Small intestine (tissue), 7 donors: ENCODE measurements at regions not wholly inside any gene's neighbourhood (a gene's known extent, or its start where the extent isn't known, plus 50 kb on each side); places are given as distances from the start of the nearest gene placed in this dataset.

Source experiments
- DNase-seq, 2 donors: peaks; one replicate each; pipeline versions ENCODE4 v3.0.0 to v3.0.0-alpha.2; 2013
- FAIRE-seq: peaks from 2 replicates; lab custom pipeline; 2012; peaks lifted over from hg19 to GRCh38; lab: Jason Lieb, UNC
- H3K27ac ChIP-seq, 3 donors: one replicate each; pipeline ENCODE4 v1.5.1; 2013; ENCODE audit warnings: low read length in 2 of 3, mild to moderate bottlenecking in 2 of 3, control low read depth in 1 of 3, inconsistent platforms in 1 of 3, low read depth in 1 of 3, moderate library complexity in 1 of 3
- H3K27me3 ChIP-seq, 3 donors: one replicate each; pipeline ENCODE4 v1.6.1; 2013; ENCODE audit warnings: low read length in 3 of 3, inconsistent platforms in 1 of 3; ENCODE audit not compliant: control insufficient read depth in 3 of 3, insufficient read depth in 3 of 3
- H3K36me3 ChIP-seq, 3 donors: one replicate each; pipeline ENCODE4 v1.6.1; 2013; ENCODE audit warnings: low read length in 3 of 3, inconsistent platforms in 1 of 3, low read depth in 1 of 3, mild to moderate bottlenecking in 1 of 3, moderate library complexity in 1 of 3; ENCODE audit not compliant: control insufficient read depth in 3 of 3, insufficient read depth in 2 of 3
- H3K4me1 ChIP-seq, 3 donors: one replicate each; pipeline ENCODE4 v1.6.1; 2013; ENCODE audit warnings: low read length in 2 of 3, inconsistent platforms in 1 of 3, low read depth in 1 of 3, mild to moderate bottlenecking in 1 of 3, moderate library complexity in 1 of 3; ENCODE audit not compliant: control insufficient read depth in 3 of 3, insufficient read depth in 2 of 3
- H3K4me3 ChIP-seq, 3 donors: one replicate each; pipeline ENCODE4 v1.5.1; 2013; ENCODE audit warnings: low read length in 3 of 3, control low read depth in 1 of 3, inconsistent platforms in 1 of 3, low read depth in 1 of 3, mild to moderate bottlenecking in 1 of 3, moderate library complexity in 1 of 3
- H3K9me3 ChIP-seq, 2 donors: one replicate each; pipeline ENCODE4 v1.6.1; 2013; ENCODE audit warnings: low read depth in 1 of 2, low read length in 1 of 2; ENCODE audit not compliant: control insufficient read depth in 2 of 2, insufficient read depth in 1 of 2
- WGBS, 3 donors: extraction: QIAGEN DNeasy Blood & Tissue Kit; methylation state at CpG; one replicate each; pipeline ENCODE4 v1.1.7; 2013; 5-methylcytosine and 5-hydroxymethylcytosine counted together
- donor health status: healthy with polysubstance abuse.
- donor health status: control.
- donor health status: control.
- donor health status: Bipolar disorder and iron deficiency.
- donor health status: healthy.

DNA sequence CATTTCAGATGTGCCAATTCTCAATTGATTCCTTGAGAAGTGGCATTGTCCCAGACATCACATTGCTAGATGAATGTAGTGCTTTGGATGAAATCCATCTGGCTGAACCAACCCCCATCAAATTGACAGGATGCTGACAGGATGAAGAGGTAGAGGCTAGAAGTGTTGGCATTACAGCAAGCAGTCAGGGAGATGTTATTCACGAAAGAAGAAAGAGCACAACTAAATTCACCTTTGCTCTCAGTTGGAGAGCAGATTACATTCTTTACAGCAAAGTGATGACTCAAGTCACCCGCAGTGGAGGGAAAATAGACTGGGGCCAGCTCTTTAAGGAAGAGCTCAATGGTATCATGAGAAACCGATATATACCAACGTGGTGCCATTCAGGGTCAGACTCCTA lies 259.6 kb downstream of the C4orf33 start:
- H3K4me1 ChIP-seq, result no peaks in the 10 kb centered on the region
- no peaks in the 10 kb centered on the region for H3K36me3 ChIP-seq
- no peak overlapping the region for H3K27ac ChIP-seq
- 35 to 61% (median 41%) methylated on average over 4 of the region's 4 CpGs for WGBS, 3 donors
- H3K9me3 ChIP-seq, result no peaks in the 10 kb centered on the region
- peak; percentile 11 to 13 for DNase-seq
- no peak for FAIRE-seq
- H3K4me3 ChIP-seq, result no peak overlapping the region
- H3K27me3 ChIP-seq, result peaks cover 0 to 2% (median 0%) of the 10 kb centered on the region in 3 donors

DNA sequence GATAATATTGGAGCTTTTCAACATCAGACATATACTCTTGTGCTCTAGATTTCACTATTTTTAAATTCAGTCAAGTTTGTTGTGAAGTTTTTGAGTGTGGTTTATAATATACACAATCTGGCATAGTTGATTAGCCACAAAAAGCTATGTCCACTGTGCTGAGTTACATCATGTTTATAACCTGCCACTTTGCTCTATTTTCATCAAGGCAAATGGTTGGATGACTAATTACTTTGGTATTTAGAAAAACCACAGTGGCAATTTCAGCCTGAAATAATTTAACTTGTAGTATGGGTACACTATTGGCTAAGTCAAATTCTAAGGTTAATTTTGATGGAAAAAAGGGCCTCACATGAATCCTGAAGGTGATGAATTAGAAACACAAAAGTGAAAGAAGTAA lies 262.6 kb downstream of the C4orf33 start:
- Histone ChIP-seq H3K36me3 (no peaks in the 10 kb centered on the region), H3K9me3 (no peaks in the 10 kb centered on the region), H3K4me3 (no peak overlapping the region), H3K27me3 (peaks cover 0 to 2% (median 0%) of the 10 kb centered on the region in 3 donors), H3K4me1 (no peaks in the 10 kb centered on the region), H3K27ac (no peak overlapping the region)
- FAIRE-seq (no peak), DNase-seq (no peak)

DNA sequence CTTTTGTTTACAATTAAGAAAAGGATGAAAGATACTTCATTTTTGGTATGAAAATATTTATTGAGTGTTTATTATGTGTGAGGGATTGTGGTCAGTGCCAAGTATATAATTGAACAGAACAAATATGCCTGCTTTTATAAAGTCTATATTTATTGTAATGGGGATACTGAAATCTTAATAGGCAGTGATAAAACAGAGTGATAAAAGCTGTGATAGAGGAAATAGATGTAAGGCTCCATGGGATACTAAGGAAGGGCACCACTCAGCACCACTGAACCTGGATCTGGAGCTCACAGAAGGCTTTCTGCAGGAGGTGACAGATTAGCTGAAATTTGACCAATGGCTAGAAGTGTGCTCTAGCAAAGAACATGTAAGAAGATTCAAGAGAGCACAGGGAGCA lies 263.5 kb downstream of the C4orf33 start:
- Histone ChIP-seq H3K27me3 (peaks cover 0 to 2% (median 0%) of the 10 kb centered on the region in 3 donors), H3K4me3 (no peak overlapping the region), H3K36me3 (no peaks in the 10 kb centered on the region), H3K9me3 (no peaks in the 10 kb centered on the region), H3K27ac (no peak overlapping the region), H3K4me1 (no peaks in the 10 kb centered on the region)
- no peak for DNase-seq
- FAIRE-seq, result no peak

DNA sequence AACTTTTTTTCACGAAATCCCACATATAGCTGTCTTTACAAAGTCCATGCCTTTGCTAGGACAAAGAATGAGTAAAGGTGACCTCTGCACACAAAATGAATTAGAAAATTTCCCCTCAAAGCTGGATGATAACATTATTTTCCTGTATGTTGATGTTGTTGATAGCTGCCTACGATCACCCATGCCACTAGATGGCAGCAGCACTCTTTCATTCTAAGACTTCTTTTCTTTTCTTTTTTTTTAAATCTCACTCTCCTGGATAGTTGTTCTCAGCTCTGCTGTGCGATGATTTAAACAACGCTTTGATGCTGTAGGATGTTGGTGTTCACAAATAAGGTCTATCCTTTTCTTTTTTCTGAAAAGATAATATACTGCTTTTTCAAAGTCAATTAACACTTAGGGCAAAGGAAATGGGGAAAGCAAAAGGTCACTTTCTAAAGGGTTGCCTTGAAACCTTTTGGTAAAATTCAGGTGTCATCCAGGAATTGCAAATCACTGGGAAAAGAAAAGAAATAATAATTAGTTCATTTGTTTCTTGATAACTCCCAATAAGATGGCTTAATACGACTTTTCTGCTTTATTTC lies 266.8 kb downstream of the C4orf33 start:
- no peaks in the 10 kb centered on the region for H3K36me3 ChIP-seq
- WGBS, 3 donors, result 7 to 14% (median 11%) methylated on average over 5 of the region's 5 CpGs
- FAIRE-seq, result no peak

DNA sequence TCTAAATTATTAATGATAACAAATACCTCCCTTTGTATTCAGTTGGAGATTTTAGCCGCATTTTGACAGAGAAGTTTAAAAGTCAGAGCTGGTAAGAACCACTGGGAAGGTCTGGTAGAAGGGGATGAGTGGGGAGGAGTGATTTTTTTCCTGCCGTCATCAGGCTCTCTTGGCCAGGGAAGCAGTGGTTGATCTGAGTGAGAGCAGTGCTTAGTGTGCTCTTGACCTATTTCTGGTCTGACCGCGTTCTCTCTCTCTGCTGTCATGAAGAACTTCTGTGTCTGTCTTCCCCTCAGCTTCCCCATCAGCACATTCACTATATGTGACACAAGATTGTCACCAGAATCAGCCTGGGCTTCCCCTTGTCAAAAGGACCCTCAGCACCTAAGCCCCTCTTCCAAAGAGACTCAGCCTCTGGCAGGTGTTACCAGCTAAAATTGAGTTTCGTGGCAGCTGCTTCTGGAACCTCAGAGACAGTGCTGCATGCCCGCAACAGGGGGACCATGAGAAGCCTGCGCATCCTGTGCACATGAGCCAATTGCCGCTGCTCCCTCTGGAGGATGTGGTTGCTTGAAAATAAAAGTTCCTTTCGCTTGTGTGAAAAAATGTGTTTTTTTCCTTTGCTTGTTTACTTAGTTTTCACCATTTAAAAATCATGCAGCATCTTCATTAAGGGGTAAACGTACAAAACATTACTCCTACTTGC lies 268.9 kb downstream of the C4orf33 start:
- Histone ChIP-seq H3K4me1 (no peaks in the 10 kb centered on the region), H3K4me3 (no peak overlapping the region), H3K27ac (no peak overlapping the region), H3K9me3 (no peaks in the 10 kb centered on the region), H3K27me3 (no peaks in the 10 kb centered on the region), H3K36me3 (no peaks in the 10 kb centered on the region)
- DNase-seq (no peak), FAIRE-seq (no peak)
- 72 to 79% (median 79%) methylated on average over 10 of the region's 10 CpGs for WGBS, 3 donors

More for the DNA sequence above, 266.8 kb downstream of the C4orf33 start:
- Histone ChIP-seq H3K27ac (no peak overlapping the region), H3K27me3 (peaks cover 0 to 2% (median 0%) of the 10 kb centered on the region in 3 donors), H3K4me3 (no peak overlapping the region), H3K9me3 (no peaks in the 10 kb centered on the region), H3K4me1 (no peaks in the 10 kb centered on the region)
- peak; percentile 67 to 75 for DNase-seq

DNA sequence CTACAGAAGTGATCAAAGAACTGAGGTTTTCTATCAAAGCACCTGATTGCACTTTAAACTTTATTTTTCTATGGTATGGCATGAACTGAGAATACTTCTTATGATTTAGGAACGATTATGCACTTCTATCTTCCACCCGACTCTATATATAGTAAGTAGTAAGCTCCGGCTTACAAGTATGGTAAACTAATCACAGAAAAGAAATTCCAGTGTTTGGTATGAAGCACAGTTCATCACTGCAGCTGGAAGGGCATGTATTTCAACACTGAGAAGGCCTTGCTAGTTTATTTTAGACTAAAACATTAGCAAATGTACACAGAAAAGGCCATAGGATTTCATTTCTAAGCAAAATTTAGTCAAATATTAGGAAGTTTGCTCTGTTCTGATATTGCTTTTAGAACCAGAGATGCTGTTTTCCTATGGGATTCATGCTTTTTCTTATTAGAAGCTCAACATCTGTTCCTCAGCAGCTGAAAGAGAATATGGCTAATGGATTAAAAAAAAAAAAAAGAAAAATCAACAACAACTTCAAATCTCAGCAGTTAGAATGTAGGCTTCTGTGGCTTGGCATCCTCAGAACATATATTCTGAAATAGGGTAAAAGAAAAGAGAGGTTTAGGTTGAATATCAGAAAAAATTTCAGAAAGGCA lies 273.5 kb downstream of the C4orf33 start:
- H3K27ac ChIP-seq, result no peak overlapping the region
- H3K9me3 ChIP-seq, result no peaks in the 10 kb centered on the region
- H3K4me3 ChIP-seq, result no peak overlapping the region
- no peak for DNase-seq
- H3K36me3 ChIP-seq, result no peaks in the 10 kb centered on the region
- no peaks in the 10 kb centered on the region for H3K4me1 ChIP-seq
- no peaks in the 10 kb centered on the region for H3K27me3 ChIP-seq
- no peak for FAIRE-seq
- WGBS, 3 donors, result 63 to 86% (median 81%) methylated on average over 3 of the region's 3 CpGs

DNA sequence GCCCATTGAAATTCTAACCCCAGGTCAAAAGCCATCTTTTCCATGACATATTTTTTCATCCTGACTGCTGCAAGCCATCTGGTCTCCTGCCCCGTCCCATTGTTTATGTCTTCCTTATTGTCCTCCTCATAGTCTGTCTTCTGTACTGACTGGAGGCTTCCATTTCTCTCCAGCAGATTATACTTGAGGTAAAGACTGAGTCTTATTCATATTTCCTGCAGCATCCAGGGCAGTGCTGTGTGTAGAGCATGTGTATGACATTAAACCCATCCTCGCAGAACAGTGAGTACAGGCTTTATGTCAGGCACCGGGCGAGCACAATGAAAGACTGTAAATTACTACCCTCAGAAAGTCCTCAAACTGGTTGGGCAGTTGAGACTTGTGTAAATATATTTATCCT lies 275.1 kb downstream of the C4orf33 start:
- DNase-seq (no peak), FAIRE-seq (no peak)
- Histone ChIP-seq H3K27ac (no peak overlapping the region), H3K27me3 (no peaks in the 10 kb centered on the region), H3K36me3 (no peaks in the 10 kb centered on the region), H3K4me3 (no peak overlapping the region), H3K4me1 (no peaks in the 10 kb centered on the region), H3K9me3 (no peaks in the 10 kb centered on the region)
- 72 to 84% (median 75%) methylated on average over 4 of the region's 4 CpGs for WGBS, 3 donors

DNA sequence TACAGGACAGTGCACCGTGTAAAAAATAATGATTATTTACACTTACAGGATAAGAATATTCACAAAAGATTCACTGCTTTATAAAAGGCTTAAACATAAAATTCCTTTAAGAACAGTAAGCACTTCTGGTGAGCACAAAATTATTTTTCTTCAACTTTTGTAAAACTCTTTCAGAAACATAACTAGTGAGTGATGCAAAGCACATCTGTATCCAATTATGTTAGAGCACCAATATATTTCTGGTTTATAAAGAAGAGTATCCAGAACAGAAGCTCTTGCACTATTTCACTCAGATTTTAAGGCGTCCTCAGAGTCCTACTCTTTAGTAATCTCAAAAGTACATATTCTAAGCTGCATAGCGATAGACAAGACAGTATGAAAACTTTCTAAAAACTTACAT lies 276.0 kb downstream of the C4orf33 start:
- WGBS, 3 donors, result 78 to 83% (median 82%) methylated on average over 3 of the region's 3 CpGs
- Histone ChIP-seq H3K9me3 (no peaks in the 10 kb centered on the region), H3K27me3 (no peaks in the 10 kb centered on the region), H3K27ac (no peak overlapping the region), H3K4me1 (no peaks in the 10 kb centered on the region), H3K36me3 (no peaks in the 10 kb centered on the region), H3K4me3 (no peak overlapping the region)
- DNase-seq (no peak), FAIRE-seq (no peak)
